ENCODE measurements at regions not wholly inside any gene's neighbourhood (a gene's known extent, or its start where the extent isn't known, plus 50 kb on each side); places are given as distances from the start of the nearest gene placed in this dataset.
"Not testable (repeated sequence)": the region's sequence is repeated elsewhere in the genome, so short reads cannot be mapped to it uniquely, and the experiment has no call there.

DNA sequence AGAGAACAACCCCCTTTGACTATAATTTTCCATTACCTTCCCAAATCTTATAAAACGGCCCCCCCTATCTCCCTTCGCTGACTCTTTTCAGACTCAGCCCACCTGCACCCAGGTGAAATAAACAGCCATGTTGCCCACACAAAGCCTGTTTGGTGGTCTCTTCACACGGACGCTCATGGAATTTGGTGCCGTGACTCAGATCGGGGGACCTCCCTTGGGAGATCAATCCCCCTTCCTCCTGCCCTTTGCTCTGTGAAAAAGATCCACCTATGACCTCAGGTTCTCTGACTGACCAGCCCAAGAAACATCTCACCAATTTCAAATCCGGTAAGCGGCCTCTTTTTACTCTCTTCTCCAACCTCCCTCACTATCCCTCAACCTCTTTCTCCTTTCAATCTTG lies 146.8 kb upstream of the TRIB2 start:
- DNase-seq (ENCODE audit: low spot score); H3K4me3 ChIP-seq (ENCODE audit: low read depth, low read length, poor library complexity, severe bottlenecking); POLR2A ChIA-PET; intact Hi-C loops (cut with micrococcal nuclease; ENCODE audit: unreplicated experiment); H3K79me2 ChIP-seq (ENCODE audit: insufficient read depth, low read depth, low read length); H3K9me2 ChIP-seq (ENCODE audit: insufficient read depth, low read length); H2AFZ ChIP-seq (ENCODE audit: low read length); H3K36me3 ChIP-seq (ENCODE audit: insufficient read depth, low read length); H3K4me2 ChIP-seq (ENCODE audit: low read length); H3K9me3 ChIP-seq (ENCODE audit: low read length); BruUV-seq (replicated peaks); H4K20me1 ChIP-seq (ENCODE audit: insufficient read depth, low read length); CTCF ChIA-PET (ENCODE audit: unreplicated experiment); H3K27ac ChIP-seq (ENCODE audit: low read depth, low read length, poor library complexity, severe bottlenecking); H3K4me1 ChIP-seq (ENCODE audit: insufficient read depth, low read length, poor library complexity, severe bottlenecking): not testable (repeated sequence)

DNA sequence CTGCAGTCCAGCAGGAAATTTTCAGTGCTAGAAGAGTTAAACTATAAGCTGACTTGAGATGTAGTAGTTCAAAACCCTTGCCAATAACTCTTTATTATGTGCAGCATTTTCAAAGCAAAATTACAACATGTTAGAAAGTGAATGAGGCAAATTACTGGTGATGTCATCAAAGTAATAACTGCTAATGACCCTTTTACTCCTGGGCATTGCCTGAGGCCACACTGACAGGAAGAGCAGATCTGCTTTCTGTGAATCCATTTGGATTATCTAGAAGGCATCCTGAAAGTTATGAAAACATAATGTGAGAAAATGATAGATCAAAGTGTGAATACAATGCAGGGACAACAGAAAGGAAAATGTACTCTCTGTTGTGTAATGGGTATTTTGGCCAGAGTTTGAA lies 139.6 kb upstream of the TRIB2 start:
- no TSS peak for BruUV-seq (replicated peaks)
- ChIA-PET CTCF (ENCODE audit: unreplicated experiment) (interaction anchor here (0.8 kb wide), 1 partner anchor 248 kb away, joined by 3 read pairs; no protein-coding TSS in a partner anchor), POLR2A (interaction anchor here (0.6 to 0.8 kb wide), 2 partner anchors 9 to 14 kb away, joined by 3 read pairs; no protein-coding TSS in a partner anchor)
- no peaks in the 10 kb centered on the region for H3K4me1 ChIP-seq (ENCODE audit: insufficient read depth, low read length, poor library complexity, severe bottlenecking)
- H3K9me2 ChIP-seq (ENCODE audit: insufficient read depth, low read length), result no peaks in the 10 kb centered on the region
- DNase-seq (ENCODE audit: low spot score), result no peak
- no peak overlapping the region for H3K4me3 ChIP-seq (ENCODE audit: low read depth, low read length, poor library complexity, severe bottlenecking)
- H2AFZ ChIP-seq (ENCODE audit: low read length), result no peak overlapping the region
- H3K79me2 ChIP-seq (ENCODE audit: insufficient read depth, low read depth, low read length), result no peaks in the 10 kb centered on the region
- H3K9me3 ChIP-seq (ENCODE audit: low read length), result no peaks in the 10 kb centered on the region
- no peaks in the 10 kb centered on the region for H4K20me1 ChIP-seq (ENCODE audit: insufficient read depth, low read length)
- TF ChIP-seq, protein P1, sequence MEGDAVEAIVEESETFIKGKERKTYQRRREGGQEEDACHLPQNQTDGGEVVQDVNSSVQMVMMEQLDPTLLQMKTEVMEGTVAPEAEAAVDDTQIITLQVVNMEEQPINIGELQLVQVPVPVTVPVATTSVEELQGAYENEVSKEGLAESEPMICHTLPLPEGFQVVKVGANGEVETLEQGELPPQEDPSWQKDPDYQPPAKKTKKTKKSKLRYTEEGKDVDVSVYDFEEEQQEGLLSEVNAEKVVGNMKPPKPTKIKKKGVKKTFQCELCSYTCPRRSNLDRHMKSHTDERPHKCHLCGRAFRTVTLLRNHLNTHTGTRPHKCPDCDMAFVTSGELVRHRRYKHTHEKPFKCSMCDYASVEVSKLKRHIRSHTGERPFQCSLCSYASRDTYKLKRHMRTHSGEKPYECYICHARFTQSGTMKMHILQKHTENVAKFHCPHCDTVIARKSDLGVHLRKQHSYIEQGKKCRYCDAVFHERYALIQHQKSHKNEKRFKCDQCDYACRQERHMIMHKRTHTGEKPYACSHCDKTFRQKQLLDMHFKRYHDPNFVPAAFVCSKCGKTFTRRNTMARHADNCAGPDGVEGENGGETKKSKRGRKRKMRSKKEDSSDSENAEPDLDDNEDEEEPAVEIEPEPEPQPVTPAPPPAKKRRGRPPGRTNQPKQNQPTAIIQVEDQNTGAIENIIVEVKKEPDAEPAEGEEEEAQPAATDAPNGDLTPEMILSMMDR (conservative IDR thresholded peaks at IDR 0.05; ENCODE audit: low read length), result no peak
- TF ChIP-seq EZH2phosphoT487 (IDR thresholded peaks at IDR 0.05; ENCODE audit: borderline replicate concordance, low read depth, low read length), result no peak
- intact Hi-C loops (cut with micrococcal nuclease; ENCODE audit: unreplicated experiment), result no loop called here
- H3K36me3 ChIP-seq (ENCODE audit: insufficient read depth, low read length), result no peaks in the 10 kb centered on the region
- H3K27ac ChIP-seq (ENCODE audit: low read depth, low read length, poor library complexity, severe bottlenecking), result no peak overlapping the region
- no peak overlapping the region for H3K4me2 ChIP-seq (ENCODE audit: low read length)

- Histone ChIP-seq H3K9me2 (ENCODE audit: insufficient read depth, low read length) (no peaks in the 10 kb centered on the region), H3K79me2 (ENCODE audit: insufficient read depth, low read depth, low read length) (no peaks in the 10 kb centered on the region), H3K4me1 (ENCODE audit: insufficient read depth, low read length, poor library complexity, severe bottlenecking) (no peaks in the 10 kb centered on the region), H3K4me2 (ENCODE audit: low read length) (no peak overlapping the region), H2AFZ (ENCODE audit: low read length) (no peak overlapping the region), H3K4me3 (ENCODE audit: low read depth, low read length, poor library complexity, severe bottlenecking) (no peak overlapping the region), H4K20me1 (ENCODE audit: insufficient read depth, low read length) (no peaks in the 10 kb centered on the region), H3K36me3 (ENCODE audit: insufficient read depth, low read length) (no peaks in the 10 kb centered on the region), H3K27ac (ENCODE audit: low read depth, low read length, poor library complexity, severe bottlenecking) (no peak overlapping the region), H3K9me3 (ENCODE audit: low read length) (no peaks in the 10 kb centered on the region)
- no TSS peak for BruUV-seq (replicated peaks)
- intact Hi-C loops (cut with micrococcal nuclease; ENCODE audit: unreplicated experiment), result no loop called here
- DNase-seq (ENCODE audit: low spot score), result no peak
- POLR2A ChIA-PET, result interaction anchor here (0.6 to 0.8 kb wide), 4 partner anchors 8 to 30 kb away, joined by 3 read pairs; no protein-coding TSS in a partner anchor
- CTCF ChIA-PET (ENCODE audit: unreplicated experiment), result interaction anchor here (0.8 kb wide), 1 partner anchor 248 kb away, joined by 3 read pairs; no protein-coding TSS in a partner anchor
- TF ChIP-seq EZH2phosphoT487 (IDR thresholded peaks at IDR 0.05; ENCODE audit: borderline replicate concordance, low read depth, low read length), result no peak
- TF ChIP-seq, protein P1 (conservative IDR thresholded peaks at IDR 0.05; ENCODE audit: low read length), result no peak
Observed at GRCh38 chr2:12577567-12578253, 139.0 kb upstream of the TRIB2 start.
